ENCODE measurements at regions not wholly inside any gene's neighbourhood (a gene's known extent, or its start where the extent isn't known, plus 50 kb on each side); places are given as distances from the start of the nearest gene placed in this dataset.

GRCh38 chr4:27467351-27467750, 606.7 kb downstream of the STIM2 start:
- TF ChIP-seq ZFX (IDR thresholded peaks at IDR 0.05; ENCODE audit: borderline replicate concordance) (no peak), CTCF (IDR thresholded peaks at IDR 0.05) (no peak)

GRCh38 chr4:27472364-27472763, 611.7 kb downstream of the STIM2 start:
- H3K27ac ChIP-seq: no peak overlapping the region
- TF ChIP-seq CTCF (IDR thresholded peaks at IDR 0.05) (no peak), ZFX (IDR thresholded peaks at IDR 0.05; ENCODE audit: borderline replicate concordance) (no peak)

More at GRCh38 chr4:27467351-27467750, 606.7 kb downstream of the STIM2 start:
- no peak overlapping the region for H3K27ac ChIP-seq

GRCh38 chr4:27474691-27475090, 614.0 kb downstream of the STIM2 start:
- H3K27ac ChIP-seq: no peak overlapping the region
- TF ChIP-seq CTCF (IDR thresholded peaks at IDR 0.05) (no peak), ZFX (IDR thresholded peaks at IDR 0.05; ENCODE audit: borderline replicate concordance) (no peak)

- no peak for TF ChIP-seq ZFX (IDR thresholded peaks at IDR 0.05; ENCODE audit: borderline replicate concordance)
- TF ChIP-seq CTCF (IDR thresholded peaks at IDR 0.05): no peak
- no peak overlapping the region for H3K27ac ChIP-seq
Observed at GRCh38 chr4:27484216-27484615, 623.6 kb downstream of the STIM2 start.

GRCh38 chr4:27490315-27490714, 629.7 kb downstream of the STIM2 start:
- TF ChIP-seq ZFX (IDR thresholded peaks at IDR 0.05; ENCODE audit: borderline replicate concordance) (no peak), CTCF (IDR thresholded peaks at IDR 0.05) (no peak)

GRCh38 chr4:27490766-27491165, 630.1 kb downstream of the STIM2 start:
- TF ChIP-seq ZFX (IDR thresholded peaks at IDR 0.05; ENCODE audit: borderline replicate concordance) (no peak), CTCF (IDR thresholded peaks at IDR 0.05) (no peak)
- no peak overlapping the region for H3K27ac ChIP-seq

More at GRCh38 chr4:27490315-27490714, 629.7 kb downstream of the STIM2 start:
- H3K27ac ChIP-seq: no peak overlapping the region

GRCh38 chr4:27506401-27506800, 645.8 kb downstream of the STIM2 start:
- TF ChIP-seq ZFX (IDR thresholded peaks at IDR 0.05; ENCODE audit: borderline replicate concordance) (no peak), CTCF (IDR thresholded peaks at IDR 0.05) (no peak)
- H3K27ac ChIP-seq: no peak overlapping the region
